NB4 (cell line): ENCODE measurements at regions not wholly inside any gene's neighbourhood (a gene's known extent, or its start where the extent isn't known, plus 50 kb on each side); places are given as distances from the start of the nearest gene placed in this dataset.
"Not testable (repeated sequence)": the region's sequence is repeated elsewhere in the genome, so short reads cannot be mapped to it uniquely, and the experiment has no call there.

Source experiments
- DNase-seq: peaks from one replicate; pipeline ENCODE4 v3.0.0; 2010; ENCODE audit warnings: low read depth
- H3K4me3 ChIP-seq: one replicate; pipeline ENCODE4 v1.5.1; 2011; ENCODE audit warnings: mild to moderate bottlenecking, low read depth, low read length, moderate library complexity
- CTCF ChIP-seq: IDR thresholded peaks from one replicate; pipeline ENCODE4 v1.5.1; 2012; ENCODE audit warnings: low read depth, low read length
- MAX ChIP-seq: IDR thresholded peaks from 2 replicates; pipeline ENCODE4 v1.6.1; 2011; ENCODE audit warnings: low read depth, low read length
- MYC ChIP-seq: IDR thresholded peaks from 2 replicates; pipeline ENCODE4 v1.6.1; 2011; ENCODE audit warnings: low read depth, low read length
- POLR2A ChIP-seq: IDR thresholded peaks from 2 replicates; pipeline ENCODE4 v1.6.1; 2011; ENCODE audit warnings: mild to moderate bottlenecking; ENCODE audit not compliant: insufficient read length; ENCODE audit errors: extremely low read depth

GRCh38 chr13:55948175-55948574 is 1192.5 kb upstream of the PRR20A start:
- no peak overlapping the region for H3K4me3 ChIP-seq
- no peak for TF ChIP-seq POLR2A
- TF ChIP-seq CTCF = no peak
- no peak for TF ChIP-seq MYC
- TF ChIP-seq MAX = no peak
- no peak for DNase-seq

GRCh38 chr13:55963934-55964333 is 1176.8 kb upstream of the PRR20A start:
- DNase-seq = no peak
- TF ChIP-seq CTCF = no peak
- TF ChIP-seq MYC = no peak
- TF ChIP-seq MAX = no peak
- no peak for TF ChIP-seq POLR2A
- no peak overlapping the region for H3K4me3 ChIP-seq

GRCh38 chr13:55967055-55967454 is 1173.7 kb upstream of the PRR20A start:
- TF ChIP-seq MAX (no peak), POLR2A (no peak), MYC (no peak), CTCF (no peak)
- no peak for DNase-seq

GRCh38 chr13:55977436-55977835 is 1163.3 kb upstream of the PRR20A start:
- TF ChIP-seq POLR2A (no peak), MYC (no peak), MAX (no peak), CTCF (no peak)
- no peak for DNase-seq
- no peak overlapping the region for H3K4me3 ChIP-seq

More at GRCh38 chr13:55967055-55967454, 1173.7 kb upstream of the PRR20A start:
- no peak overlapping the region for H3K4me3 ChIP-seq

- no peak for TF ChIP-seq POLR2A
- DNase-seq = no peak
- no peak overlapping the region for H3K4me3 ChIP-seq
Measured at GRCh38 chr13:55981381-55981780, 1159.3 kb upstream of the PRR20A start.

- H3K4me3 ChIP-seq, DNase-seq: not testable (repeated sequence)
Measured at GRCh38 chr13:55984026-55984425, 1156.7 kb upstream of the PRR20A start.

- H3K4me3 ChIP-seq = no peak overlapping the region
- TF ChIP-seq POLR2A = no peak
- TF ChIP-seq MAX = no peak
- no peak for DNase-seq
Measured at GRCh38 chr13:55990631-55991030, 1150.1 kb upstream of the PRR20A start.
